Central memory CD8-positive, alpha-beta T cell (primary cell): ENCODE measurements at regions not wholly inside any gene's neighbourhood (a gene's known extent, or its start where the extent isn't known, plus 50 kb on each side); places are given as distances from the start of the nearest gene placed in this dataset.
"Not testable (repeated sequence)": the region's sequence is repeated elsewhere in the genome, so short reads cannot be mapped to it uniquely, and the experiment has no call there.

Experiments used
- ATAC-seq: fragments of 150-1000 bp; cut with Tn5 transposase; replicated peaks from 2 replicates; pipeline ENCODE4 v1.10.0; 2022; ENCODE audit warnings: mild to moderate bottlenecking, moderate FRiP score, moderate number of reproducible peaks; ENCODE audit not compliant: poor library complexity, severe bottlenecking; ENCODE audit errors: extremely low read depth
- DNase-seq, 2 donors: peaks; one replicate each; pipeline ENCODE4 v3.0.0; 2021; ENCODE audit warnings: low spot score in 2 of 2
- H3K27ac Mint-ChIP-seq: one replicate; pipeline ENCODE4 v1.8.0; 2022; ENCODE audit warnings: low read depth, mild to moderate bottlenecking, moderate library complexity, mixed read lengths
- H3K27me3 Mint-ChIP-seq: one replicate; pipeline ENCODE4 v1.8.0; 2022; ENCODE audit warnings: mixed read lengths
- H3K36me3 Mint-ChIP-seq: one replicate; pipeline ENCODE4 v1.8.0; 2022; ENCODE audit warnings: mild to moderate bottlenecking, moderate library complexity, mixed read lengths; ENCODE audit not compliant: insufficient read depth
- H3K4me1 Mint-ChIP-seq: one replicate; pipeline ENCODE4 v1.8.0; 2022; ENCODE audit warnings: mixed read lengths
- H3K4me3 Mint-ChIP-seq: one replicate; pipeline ENCODE4 v1.8.0; 2022; ENCODE audit warnings: mild to moderate bottlenecking, moderate library complexity, mixed read lengths
- H3K9me3 Mint-ChIP-seq: one replicate; pipeline ENCODE4 v1.8.0; 2022; ENCODE audit warnings: mixed read lengths

DNA sequence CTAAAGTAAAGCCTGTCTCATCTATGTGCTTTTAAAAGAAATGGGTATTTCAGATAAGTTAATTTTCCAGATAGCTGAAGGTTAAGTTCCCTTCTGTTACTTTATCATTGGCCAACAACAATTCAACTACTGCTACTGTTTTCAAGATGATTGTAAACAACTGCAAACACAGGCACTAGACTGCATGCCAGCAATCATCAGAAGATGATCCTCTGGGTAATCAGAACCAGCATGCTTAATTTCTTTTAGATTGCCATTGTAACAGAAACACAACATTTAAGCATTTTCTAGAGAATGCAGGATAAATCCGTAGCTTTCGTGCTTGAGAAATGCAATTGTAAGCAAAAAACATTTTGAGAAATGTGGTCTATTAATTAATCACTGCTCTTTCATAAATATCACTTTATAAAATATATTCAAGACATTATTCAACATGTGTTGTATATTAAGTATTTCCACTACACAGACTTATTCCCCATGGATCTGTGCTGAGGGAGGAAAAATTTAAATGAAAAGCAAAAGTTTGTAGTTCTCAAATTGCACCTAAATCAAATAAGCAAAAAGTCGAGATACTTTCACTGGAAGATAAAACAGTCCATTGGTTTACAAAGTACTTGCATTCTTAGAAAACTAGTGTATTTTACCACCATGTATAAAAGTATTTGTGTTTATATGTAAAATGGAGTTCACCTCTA, 133.7 kb downstream of the ATL2 start:
- Mint-ChIP-seq H3K4me1 (no peaks in the 10 kb centered on the region), H3K27me3 (no peaks in the 10 kb centered on the region), H3K27ac (no peak overlapping the region), H3K36me3 (no peaks in the 10 kb centered on the region), H3K9me3 (no peaks in the 10 kb centered on the region), H3K4me3 (no peak overlapping the region)
- DNase-seq (no peak), ATAC-seq (no peak)

DNA sequence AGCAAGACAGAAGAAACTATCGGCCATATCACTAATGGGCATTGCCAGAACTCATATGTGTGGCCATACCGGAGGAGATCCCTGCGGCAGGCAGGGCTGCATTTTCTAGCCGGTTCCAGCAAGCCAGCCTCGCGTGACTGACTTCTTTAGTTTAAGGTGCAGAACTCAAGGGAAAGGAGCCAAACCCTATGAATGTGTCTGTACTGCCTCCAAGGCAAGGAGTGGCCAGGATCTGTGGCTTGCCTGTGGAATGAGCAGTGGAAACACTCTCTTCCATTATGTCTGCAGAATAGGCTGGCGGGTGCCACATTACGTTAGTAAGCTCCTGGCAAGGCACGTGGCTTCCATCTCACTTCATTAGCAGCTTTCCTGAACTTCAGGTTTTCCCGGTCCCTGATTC, 137.6 kb downstream of the ATL2 start:
- H3K9me3 Mint-ChIP-seq, result no peaks in the 10 kb centered on the region
- DNase-seq, result no peak
- H3K27me3 Mint-ChIP-seq, result peaks cover 6% of the 10 kb centered on the region
- H3K36me3 Mint-ChIP-seq, result no peaks in the 10 kb centered on the region
- H3K4me1 Mint-ChIP-seq, result no peaks in the 10 kb centered on the region
- H3K4me3 Mint-ChIP-seq, result no peak overlapping the region
- no peak overlapping the region for H3K27ac Mint-ChIP-seq
- ATAC-seq, result no peak

DNA sequence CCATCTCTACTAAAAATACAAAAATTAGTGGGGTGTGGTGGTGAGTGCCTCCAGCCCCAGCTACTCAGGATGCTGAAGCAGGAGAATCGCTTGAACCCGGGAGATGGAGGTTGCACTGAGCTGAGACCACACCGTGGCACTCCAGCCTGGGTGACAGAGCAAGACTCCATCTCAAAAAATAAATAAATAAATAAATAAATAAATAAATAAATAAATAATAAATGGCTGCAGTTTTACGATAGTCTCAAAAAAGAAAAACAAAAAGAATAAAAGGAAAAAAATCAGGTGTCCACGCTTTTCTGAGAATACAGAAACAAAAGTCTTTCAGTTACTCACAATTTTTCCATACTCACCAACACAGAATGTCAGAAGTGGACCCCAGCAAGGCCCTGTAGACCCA, 138.4 kb downstream of the ATL2 start:
- H3K4me1 Mint-ChIP-seq, H3K4me3 Mint-ChIP-seq, DNase-seq, H3K27ac Mint-ChIP-seq, ATAC-seq, H3K9me3 Mint-ChIP-seq, H3K36me3 Mint-ChIP-seq: not testable (repeated sequence)
- H3K27me3 Mint-ChIP-seq, result peaks cover 13% of the 10 kb centered on the region

DNA sequence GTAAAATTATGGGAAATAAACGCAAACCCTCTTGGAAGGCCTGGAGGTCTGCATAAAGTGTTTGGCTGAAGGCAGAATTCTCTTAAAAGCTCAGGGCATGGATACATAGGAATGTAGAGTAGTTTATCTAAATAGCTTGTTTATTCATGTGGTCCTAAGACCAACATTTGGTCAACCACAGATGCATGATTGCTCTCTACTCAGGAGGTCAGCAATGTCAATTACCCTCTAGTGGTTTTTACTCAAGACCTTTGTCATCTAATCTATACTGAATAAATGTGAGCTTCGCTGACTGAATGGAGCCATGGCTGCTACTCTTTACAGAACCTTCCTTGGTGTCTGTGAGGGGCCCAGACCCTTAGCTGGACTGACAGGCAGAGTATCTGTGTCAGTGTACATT, 139.8 kb downstream of the ATL2 start:
- DNase-seq (no peak), ATAC-seq (no peak)
- Mint-ChIP-seq H3K36me3 (no peaks in the 10 kb centered on the region), H3K4me3 (no peak overlapping the region), H3K27me3 (peaks cover 18% of the 10 kb centered on the region), H3K9me3 (no peaks in the 10 kb centered on the region), H3K27ac (no peak overlapping the region), H3K4me1 (no peaks in the 10 kb centered on the region)

DNA sequence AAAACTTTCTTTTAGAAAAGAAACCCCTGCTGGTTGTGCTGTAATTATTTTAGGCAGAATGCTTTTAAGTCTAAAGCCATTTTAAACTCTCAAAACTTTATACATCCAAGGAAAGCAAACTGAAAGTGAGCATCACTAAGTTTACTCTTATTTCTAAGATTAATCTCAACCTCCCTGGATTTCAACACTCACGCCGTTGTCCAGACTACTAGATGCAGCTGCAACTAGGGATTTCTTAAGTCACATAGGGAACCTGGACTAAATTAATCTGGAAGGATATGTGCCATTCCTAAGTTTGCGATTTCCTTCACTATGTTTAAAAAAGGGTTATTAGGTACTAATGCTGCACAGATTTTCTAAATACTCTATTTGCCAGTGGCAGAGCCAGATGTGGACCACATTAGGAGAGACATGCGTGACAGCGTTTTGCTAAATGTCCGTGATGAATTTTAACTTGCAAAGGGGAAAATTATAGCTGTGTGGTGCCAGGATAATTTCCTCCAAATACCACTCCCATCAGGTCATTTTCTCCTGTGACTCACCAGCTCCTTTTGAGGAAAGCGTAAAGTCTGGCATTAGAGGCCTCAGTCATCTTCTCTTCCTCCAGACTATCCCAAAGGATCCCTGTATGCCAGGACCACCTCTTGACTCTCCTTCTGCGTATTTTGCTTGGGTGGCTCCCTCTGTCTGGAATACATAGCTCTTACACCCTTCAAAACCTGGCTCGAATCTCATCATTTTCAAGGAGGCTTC, 143.7 kb downstream of the ATL2 start:
- DNase-seq, result no peak
- Mint-ChIP-seq H3K27me3 (peaks cover 26% of the 10 kb centered on the region), H3K36me3 (no peaks in the 10 kb centered on the region)

DNA sequence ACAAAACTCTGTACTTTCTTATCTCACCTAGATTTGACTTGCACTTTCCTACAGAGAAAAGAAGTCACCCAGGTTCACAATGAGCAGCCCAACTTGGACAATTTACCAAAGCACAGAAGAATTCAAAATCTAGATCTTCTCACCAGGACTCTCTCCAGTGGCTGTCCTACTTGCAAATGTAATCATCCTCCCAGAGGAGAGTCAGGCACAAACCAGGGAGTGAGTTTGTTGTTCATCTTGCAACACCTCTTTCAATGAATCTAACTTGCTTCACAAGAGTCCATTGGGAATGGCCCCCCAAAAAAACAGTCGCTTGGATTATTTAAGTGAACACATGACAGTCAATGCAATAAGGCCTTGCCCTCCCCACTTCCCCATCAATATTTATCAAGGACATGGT, 144.6 kb downstream of the ATL2 start:
- H3K27ac Mint-ChIP-seq, result no peak overlapping the region
- no peak overlapping the region for H3K4me3 Mint-ChIP-seq
- no peaks in the 10 kb centered on the region for H3K9me3 Mint-ChIP-seq
- peaks cover 34% of the 10 kb centered on the region for H3K27me3 Mint-ChIP-seq
- H3K36me3 Mint-ChIP-seq, result no peaks in the 10 kb centered on the region
- ATAC-seq (no peak), DNase-seq (no peak)
- H3K4me1 Mint-ChIP-seq, result no peaks in the 10 kb centered on the region

More for the DNA sequence above, 143.7 kb downstream of the ATL2 start:
- Mint-ChIP-seq H3K4me3 (no peak overlapping the region), H3K4me1 (no peaks in the 10 kb centered on the region), H3K9me3 (no peaks in the 10 kb centered on the region), H3K27ac (no peak overlapping the region)
- no peak for ATAC-seq

DNA sequence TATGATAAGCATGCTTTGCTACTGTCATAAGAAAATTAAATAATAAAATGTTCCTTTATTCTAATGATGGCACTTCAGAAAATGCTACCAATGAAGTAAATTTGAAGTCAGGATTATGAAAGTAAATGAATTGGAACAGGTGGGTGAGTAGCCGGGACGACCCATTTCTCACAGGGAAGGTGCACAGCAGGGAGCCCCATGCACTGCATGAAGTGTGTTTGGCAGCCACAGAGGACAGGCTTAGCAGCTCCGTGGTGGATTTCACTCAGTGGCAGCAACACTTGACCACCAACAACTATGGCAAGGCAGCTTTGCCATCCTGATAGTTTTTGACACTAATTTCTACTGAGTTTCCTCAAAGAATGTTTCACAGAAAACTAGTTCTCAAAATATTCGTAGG, 146.3 kb downstream of the ATL2 start:
- peaks cover 51% of the 10 kb centered on the region for H3K27me3 Mint-ChIP-seq
- H3K27ac Mint-ChIP-seq, result no peak overlapping the region
- DNase-seq (no peak), ATAC-seq (no peak)
- H3K9me3 Mint-ChIP-seq, result no peaks in the 10 kb centered on the region
- H3K4me1 Mint-ChIP-seq, result no peaks in the 10 kb centered on the region
- H3K4me3 Mint-ChIP-seq, result no peak overlapping the region
- no peaks in the 10 kb centered on the region for H3K36me3 Mint-ChIP-seq

DNA sequence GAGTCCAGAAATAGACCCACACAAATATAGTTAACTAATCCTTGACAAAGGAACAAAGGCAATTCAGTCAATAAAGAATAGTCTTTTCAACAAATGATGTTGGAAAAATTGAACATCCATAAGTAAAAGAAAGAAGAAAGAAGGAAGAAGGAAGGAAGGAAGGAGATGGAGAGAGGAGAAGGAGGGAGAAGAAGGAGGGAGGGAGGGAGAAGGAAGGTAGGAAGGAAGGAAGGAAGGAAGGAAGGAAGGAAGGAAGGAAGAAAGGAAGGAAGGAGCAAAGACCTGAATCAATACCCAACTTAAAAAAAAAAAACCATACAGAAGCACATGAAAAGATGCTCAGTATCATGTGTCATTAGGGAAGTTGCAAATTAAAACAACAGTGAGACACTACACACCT, 148.3 kb downstream of the ATL2 start:
- no peaks in the 10 kb centered on the region for H3K36me3 Mint-ChIP-seq
- H3K4me1 Mint-ChIP-seq, result no peaks in the 10 kb centered on the region
- H3K27me3 Mint-ChIP-seq, result peaks cover 58% of the 10 kb centered on the region
- H3K4me3 Mint-ChIP-seq, result no peak overlapping the region
- ATAC-seq (no peak), DNase-seq (no peak)
- no peak overlapping the region for H3K27ac Mint-ChIP-seq
- no peaks in the 10 kb centered on the region for H3K9me3 Mint-ChIP-seq

DNA sequence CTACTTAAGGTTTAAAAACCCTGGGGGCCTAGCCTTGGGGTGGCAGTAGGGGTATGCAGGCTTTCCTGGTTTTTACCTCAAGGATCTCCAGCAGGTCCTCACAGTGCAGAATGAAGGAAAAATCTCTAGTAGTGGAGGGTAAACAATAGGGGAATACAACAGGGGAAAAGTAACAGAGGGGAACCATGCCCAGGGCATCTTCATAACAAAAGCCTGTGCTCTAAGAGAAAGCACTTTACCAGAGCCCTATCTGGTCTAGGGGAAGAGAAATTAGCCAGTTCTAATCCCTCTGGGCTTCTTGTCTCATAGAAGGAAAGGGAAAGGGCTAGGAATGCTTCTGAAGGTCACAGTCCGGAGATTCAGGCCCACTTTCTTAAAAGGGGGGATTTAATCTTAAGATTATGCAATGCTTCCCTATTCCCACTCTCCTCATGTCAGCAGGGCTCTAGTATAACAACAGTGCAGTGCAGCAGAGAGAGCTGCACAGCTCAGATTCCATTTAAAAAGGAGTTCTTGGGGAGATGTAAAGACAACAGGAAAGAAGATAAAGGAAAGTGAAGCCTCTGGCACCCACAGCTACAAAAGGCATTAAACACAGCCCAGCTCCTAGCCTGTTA, 149.0 kb upstream of the CYP1B1 start:
- Mint-ChIP-seq H3K4me1 (no peaks in the 10 kb centered on the region), H3K9me3 (no peaks in the 10 kb centered on the region), H3K36me3 (no peaks in the 10 kb centered on the region), H3K27ac (no peak overlapping the region), H3K4me3 (no peak overlapping the region), H3K27me3 (peaks cover 66% of the 10 kb centered on the region)
- ATAC-seq (no peak), DNase-seq (no peak)

DNA sequence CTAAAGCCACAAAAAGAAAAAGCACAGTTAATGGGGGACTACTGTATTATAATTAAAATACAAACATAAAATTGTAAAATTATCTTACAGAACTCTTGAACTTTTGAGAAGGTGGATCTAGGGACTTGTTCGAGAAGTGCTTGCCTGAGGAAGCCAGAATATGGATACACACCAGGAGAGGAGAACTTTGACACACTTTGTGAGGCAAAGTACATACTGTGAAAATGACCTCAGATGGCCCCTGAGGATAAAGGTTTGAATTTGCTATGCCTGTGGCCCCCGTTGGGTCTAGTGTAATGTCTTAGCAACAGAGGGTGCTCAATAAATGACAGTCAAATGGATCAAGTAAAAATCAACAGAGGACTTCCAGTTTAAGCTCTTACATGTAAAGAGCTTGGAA, 148.2 kb upstream of the CYP1B1 start:
- Mint-ChIP-seq H3K27ac (no peak overlapping the region), H3K36me3 (no peaks in the 10 kb centered on the region), H3K9me3 (no peaks in the 10 kb centered on the region), H3K4me3 (no peak overlapping the region), H3K27me3 (peaks cover 71% of the 10 kb centered on the region), H3K4me1 (no peaks in the 10 kb centered on the region)
- DNase-seq, result no peak
- no peak for ATAC-seq

DNA sequence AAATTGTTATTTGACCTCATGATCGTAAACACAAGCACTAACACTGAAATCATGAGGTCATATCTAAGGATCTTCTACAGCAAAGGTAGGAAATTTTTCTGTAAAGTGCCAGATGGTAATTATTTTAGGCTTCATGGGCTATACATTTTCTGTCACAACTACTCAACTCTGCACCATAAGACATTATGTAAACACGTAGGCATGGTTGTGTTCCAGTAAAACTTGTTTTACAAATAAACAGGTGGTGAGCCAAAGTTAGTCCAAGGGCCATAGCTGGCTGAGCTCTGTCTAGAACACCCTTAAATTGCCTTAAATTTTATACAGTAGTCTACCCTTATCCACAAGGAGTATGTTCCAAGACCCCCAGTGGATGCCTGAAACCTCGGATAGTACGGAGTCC, 147.3 kb upstream of the CYP1B1 start:
- Mint-ChIP-seq H3K4me1 (no peaks in the 10 kb centered on the region), H3K36me3 (no peaks in the 10 kb centered on the region), H3K9me3 (no peaks in the 10 kb centered on the region), H3K4me3 (no peak overlapping the region), H3K27me3 (peaks cover 72% of the 10 kb centered on the region), H3K27ac (no peak overlapping the region)
- no peak for DNase-seq
- ATAC-seq, result no peak

DNA sequence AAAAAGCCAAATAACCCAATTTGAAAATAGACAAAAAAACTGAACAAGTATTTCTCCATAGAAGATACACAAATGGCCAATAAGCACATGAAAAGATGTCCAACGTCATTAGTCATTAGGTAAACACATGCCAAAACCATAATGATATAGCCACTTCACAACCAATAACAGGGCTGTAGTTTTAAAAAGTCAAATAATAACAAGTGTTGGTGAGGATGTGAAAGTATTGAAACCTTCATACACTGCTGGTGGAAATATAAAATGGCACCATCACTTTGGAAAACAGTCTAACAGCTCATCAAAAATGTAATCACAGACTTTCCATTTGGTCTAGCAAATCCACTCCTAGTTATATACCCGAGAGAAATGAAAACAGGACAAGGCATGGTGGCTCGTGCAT, 144.2 kb upstream of the CYP1B1 start:
- H3K36me3 Mint-ChIP-seq, result no peaks in the 10 kb centered on the region
- H3K27me3 Mint-ChIP-seq, result peaks cover 51% of the 10 kb centered on the region
- no peak overlapping the region for H3K4me3 Mint-ChIP-seq
- H3K27ac Mint-ChIP-seq, result no peak overlapping the region
- DNase-seq (no peak), ATAC-seq (no peak)
- no peaks in the 10 kb centered on the region for H3K9me3 Mint-ChIP-seq
- H3K4me1 Mint-ChIP-seq, result no peaks in the 10 kb centered on the region

DNA sequence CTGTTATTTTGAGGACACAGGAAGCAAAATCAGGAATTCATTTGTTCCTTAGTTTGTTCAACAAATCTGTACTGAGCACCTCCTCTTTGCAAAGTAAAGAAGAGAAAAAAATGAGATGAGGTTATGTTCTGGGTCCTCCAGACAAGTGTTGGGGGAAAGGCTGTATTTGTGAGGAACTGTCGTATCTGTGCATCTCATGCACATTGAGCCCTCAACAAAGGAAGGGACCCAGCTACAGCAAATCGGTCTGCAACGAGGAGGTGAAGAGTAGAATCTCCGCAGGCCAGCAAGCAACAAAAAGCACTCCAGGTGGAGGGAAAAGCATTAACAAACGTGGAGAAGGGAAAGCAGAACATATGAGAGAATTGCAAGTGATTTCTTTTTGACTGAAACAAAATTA, 143.0 kb upstream of the CYP1B1 start:
- peaks cover 6% of the 10 kb centered on the region for H3K4me1 Mint-ChIP-seq
- H3K27me3 Mint-ChIP-seq, result peaks cover 39% of the 10 kb centered on the region
- H3K4me3 Mint-ChIP-seq, result no peak overlapping the region
- ATAC-seq, result no peak
- no peaks in the 10 kb centered on the region for H3K36me3 Mint-ChIP-seq
- DNase-seq, result no peak
- H3K27ac Mint-ChIP-seq, result no peak overlapping the region
- no peaks in the 10 kb centered on the region for H3K9me3 Mint-ChIP-seq
